GM18907 (cell line): ENCODE measurements at regions not wholly inside any gene's neighbourhood (a gene's known extent, or its start where the extent isn't known, plus 50 kb on each side); places are given as distances from the start of the nearest gene placed in this dataset.
"Not testable (repeated sequence)": the region's sequence is repeated elsewhere in the genome, so short reads cannot be mapped to it uniquely, and the experiment has no call there.

Experiments
- ATAC-seq: cut with Tn5 transposase; IDR thresholded peaks from one replicate; pipeline ENCODE4 v1.9.1; 2021; ENCODE audit warnings: mild to moderate bottlenecking, moderate library complexity; ENCODE audit not compliant: unreplicated experiment

DNA sequence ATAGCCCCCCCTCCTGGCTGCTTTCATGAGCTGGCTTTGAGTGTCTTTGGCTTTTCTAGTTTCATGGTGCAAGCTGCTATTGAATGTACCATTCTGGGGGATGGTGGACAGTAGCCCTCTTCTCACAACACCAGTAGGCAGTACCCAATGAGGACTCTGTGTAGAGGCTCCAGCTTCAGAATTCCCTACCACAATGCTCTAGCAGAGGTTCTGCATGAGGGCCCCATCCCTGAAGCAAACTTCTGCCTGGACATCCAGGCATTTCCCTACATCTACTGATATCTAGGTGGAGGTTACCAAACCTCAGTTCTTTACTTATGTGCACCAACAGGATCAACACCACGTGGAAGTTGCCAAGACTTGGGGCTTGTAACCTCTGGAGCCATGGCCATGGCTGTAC, 1742.9 kb downstream of the SI start:
- no peak for ATAC-seq

DNA sequence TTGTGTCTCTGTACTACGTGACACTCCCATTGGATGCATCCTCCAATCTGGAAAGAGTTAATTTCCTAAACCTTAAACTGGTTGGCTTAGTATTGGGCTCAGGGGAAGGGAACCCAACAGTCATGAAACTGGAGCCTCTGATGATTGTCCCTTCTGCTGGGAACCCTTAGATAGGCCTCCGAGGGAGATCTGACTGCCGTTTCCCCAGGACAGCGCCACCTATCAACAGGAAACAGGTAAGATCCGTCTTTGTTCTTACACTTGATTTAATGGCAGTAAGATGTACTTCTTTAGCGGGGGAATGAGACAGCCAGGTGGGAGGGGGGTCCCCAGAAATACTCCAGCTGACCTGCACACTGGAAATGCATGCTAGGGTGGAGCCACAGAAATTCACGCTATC, 1749.6 kb downstream of the SI start:
- ATAC-seq: no peak

DNA sequence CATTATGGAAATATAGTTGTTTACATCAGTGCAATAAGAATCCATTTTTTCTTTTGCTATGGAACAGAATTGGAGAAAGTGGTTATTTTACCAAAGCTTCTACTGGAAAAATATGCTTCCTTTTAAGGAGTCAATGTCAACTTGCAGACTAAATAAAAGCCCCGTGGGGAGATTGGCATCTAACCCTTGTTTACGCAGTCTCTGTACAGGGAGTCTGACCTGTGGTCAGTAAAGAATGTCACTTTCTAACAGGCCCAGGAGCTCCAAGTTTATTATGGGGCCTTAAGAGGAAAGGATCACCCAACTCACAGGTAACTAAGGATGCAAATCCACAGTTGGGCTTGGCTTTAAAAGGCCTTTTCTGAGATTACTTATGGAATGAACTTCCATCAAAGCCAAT, 1751.2 kb downstream of the SI start:
- ATAC-seq: no peak

DNA sequence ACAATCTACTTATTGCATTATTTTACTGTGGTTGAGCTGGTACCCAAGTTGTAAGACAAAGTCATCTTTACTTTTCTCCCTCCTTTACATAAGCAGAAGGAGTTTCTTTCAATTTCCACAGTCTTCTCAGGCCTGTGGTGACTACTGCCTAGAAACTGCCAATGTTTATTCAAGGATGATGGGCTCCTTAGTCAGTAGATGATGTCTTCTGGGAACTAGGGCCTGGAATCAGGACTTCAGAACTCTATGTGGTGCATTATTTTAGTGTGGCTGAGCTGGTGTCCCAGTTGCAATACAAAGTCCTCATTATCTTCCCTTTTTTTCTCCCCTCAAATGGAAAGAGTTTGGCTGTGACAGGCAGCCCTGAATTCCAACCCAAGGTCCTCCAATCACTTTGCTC, 1762.5 kb downstream of the SI start:
- no peak for ATAC-seq

DNA sequence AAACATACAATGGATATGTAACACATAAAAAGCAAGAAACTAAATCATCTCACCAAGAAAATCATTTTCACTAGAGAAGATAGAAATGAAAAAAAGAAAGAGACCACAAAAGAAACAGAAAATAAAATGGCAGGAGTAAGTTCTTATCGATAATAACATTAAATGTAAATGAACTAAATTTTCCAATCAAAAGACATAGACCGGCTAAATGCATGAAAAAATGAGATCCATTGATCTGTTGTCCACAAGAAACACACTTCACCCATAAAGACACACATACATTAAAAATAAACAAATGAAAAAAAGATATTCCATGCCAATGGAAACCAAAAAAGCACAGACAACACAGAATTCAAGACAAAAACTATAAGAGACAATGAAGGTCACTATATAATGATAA, 1771.9 kb downstream of the SI start:
- no peak for ATAC-seq

DNA sequence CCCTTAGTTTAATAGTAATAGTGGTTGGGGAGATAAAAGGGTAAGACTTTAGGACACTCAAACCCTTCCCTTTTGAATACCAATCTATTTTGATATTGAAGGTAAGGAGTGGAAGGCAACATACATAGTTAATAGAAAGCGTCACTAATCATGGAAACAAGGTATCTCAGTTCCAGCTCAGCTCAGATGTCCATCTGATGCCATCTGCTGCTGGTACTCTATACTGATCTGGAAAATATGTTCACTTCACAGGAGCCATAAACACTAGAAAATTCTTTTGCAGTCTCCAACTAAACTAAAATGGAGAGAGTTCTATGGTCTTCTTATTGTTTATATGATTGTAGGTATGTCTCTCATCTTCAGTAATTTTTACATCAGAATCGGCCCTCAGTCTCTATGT, 1777.1 kb downstream of the OTOL1 start:
- ATAC-seq: no peak

DNA sequence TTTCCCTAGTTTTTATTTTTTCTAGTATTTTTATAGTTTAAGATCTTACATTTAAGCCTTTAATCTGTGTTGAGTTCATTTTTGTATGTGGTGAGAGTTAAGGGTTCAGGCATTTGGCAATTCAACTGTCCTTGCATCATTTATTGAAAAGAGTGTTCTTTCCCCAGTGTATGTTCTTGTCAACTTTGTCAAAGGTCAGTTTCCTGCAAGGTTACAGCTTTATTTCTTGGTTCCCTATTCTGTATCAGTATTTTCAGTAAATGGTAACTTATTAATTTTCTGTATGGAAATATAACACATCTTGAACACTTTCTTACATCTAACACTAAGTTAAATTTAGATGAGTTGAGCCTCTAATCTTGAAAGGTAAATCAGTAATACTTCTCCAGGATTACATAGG, 1770.1 kb downstream of the OTOL1 start:
- ATAC-seq: no peak

DNA sequence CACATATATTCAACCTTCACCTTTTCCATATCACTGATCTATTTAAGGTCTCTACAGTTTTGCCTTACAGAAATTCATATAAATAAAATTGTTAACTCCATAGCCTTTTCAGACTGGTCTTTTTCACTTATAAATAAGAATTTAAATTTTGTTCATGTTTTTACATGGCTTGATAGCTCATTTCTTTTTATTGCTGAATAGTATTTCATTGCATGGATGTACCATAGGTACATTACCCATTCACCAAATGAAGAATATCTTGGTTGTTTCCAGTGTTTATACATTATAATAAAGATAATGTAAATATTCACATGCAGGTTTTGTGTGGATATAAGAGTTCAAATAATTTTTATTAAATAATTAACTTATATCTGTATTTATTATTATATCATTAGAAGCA, 1765.0 kb downstream of the OTOL1 start:
- ATAC-seq: no peak

DNA sequence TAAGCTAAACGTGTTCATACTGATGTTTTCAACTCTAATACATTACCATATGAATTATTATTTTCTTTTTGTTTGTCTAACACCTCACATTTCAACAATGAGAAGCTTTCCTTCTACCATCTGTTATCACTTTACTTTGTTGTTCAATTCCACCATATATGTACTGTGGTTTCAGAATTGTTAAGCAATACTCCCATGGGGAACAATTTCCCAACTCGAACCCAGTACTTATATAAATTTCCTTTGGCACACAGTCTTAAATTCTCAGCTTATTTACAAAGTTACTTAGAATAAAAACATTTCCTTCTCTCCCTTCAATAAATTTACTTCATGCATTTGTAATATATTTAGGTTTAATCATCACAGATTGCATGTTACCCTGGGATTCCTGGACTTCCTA, 1764.4 kb downstream of the OTOL1 start:
- no peak for ATAC-seq

DNA sequence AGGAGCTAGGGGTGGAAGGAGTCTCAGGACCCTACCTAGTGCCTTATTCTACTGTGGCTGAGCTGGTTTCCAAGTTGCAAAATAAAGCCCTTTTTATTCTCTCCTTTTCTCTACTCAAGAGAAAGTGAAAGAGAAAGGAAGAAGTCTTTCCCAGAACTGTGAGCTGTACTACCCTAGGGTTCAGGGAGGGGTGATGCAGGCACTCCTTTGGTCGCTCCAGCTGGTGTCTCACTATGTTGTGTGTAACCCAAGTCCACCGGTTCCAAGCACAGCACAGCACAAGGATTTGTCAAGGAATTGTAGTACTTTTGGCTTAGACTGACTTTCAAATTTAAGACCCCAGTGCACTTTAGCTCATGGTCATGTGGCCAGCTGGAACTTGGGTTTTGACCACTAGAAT, 1721.7 kb downstream of the OTOL1 start:
- no peak for ATAC-seq

DNA sequence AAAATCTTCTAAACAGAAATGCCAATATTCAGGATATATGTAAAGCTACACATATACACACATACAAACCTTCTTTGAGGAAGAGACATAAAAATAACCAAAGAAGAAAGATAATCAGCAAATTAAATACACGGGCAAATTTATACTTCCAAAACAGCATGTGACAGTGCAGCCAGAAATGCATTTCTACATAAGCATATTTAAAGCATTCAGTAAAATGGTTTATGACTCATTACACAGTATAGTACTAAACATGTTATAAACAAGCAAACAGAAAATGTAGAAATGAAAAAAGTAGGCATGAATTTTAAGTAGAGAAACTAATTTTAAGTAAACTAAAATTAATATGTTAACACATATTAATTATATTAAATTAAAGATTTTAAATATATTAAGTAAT, 1717.2 kb downstream of the OTOL1 start:
- no peak for ATAC-seq

DNA sequence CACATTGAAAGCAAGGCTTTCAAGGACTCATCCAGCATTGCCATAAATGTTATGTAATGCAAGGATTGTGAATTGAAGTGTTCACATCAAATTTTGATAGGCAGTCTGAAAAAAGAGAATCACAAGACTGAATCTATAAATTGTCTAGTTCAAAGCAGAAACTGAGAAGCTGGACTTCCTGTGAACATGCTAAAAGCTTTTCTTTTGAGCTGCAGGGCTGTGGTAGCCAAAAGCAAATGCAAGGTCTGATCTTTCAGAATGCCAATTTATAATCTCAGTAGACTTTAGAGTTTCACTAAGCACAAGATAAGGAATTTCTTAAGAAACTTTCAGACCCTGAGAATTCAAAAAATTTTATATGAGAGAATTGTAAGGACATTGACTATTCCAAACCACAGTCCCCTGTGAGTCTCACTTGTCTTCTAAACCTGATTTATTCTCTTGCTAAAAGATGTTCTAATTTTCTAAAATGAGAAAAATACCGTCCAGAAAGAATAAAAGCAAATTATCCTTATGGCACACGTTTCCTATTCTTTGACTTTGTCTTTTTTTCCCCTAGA, 1700.3 kb downstream of the OTOL1 start:
- ATAC-seq: no peak

DNA sequence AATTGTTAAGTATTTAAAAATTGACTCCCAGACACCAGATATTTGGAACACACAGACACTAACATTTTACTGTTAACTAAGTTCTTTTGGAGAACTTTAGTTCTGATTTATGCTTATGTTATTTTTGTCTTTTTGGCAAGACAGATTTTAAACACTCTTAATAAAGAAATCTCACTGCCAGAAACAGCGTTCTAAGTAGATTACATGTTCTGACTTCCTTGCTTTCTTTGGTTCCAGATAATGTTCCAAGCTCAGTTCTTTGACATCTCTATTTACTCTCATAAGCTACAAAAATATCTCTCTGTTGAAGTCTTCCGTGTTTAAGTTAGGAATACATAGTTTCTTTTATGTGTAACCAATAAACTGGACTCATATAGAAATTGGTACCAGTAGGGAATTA, 1699.6 kb downstream of the OTOL1 start:
- no peak for ATAC-seq

DNA sequence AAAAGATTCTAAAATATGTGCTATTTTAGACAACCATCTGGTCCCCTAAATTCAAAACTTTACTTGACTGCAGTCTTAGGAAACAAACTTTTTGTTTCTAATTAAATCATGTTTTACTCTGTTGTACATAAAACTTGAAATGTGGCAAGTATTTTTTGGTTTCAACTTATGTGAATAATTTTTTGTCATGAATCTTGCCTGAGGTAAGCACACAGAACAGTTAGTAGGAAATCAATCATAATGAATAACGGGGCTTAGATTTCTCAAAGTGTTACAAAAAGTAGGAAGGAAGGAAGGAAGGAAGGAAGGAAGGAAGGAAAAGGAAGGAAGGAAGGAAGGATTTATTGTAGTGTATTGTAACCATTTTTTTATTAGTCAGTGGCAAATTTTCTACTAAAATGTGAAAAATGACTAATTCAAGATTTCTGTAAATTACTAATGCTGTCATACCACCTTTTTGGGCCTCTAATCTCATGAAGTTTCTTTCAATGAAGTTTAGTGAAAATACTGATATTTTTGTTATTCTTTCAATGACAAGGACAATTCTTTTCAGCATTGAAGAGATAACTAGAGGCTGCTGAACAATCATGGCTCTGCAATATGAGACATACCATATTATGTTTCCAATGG, 1689.2 kb downstream of the OTOL1 start:
- ATAC-seq: no peak

DNA sequence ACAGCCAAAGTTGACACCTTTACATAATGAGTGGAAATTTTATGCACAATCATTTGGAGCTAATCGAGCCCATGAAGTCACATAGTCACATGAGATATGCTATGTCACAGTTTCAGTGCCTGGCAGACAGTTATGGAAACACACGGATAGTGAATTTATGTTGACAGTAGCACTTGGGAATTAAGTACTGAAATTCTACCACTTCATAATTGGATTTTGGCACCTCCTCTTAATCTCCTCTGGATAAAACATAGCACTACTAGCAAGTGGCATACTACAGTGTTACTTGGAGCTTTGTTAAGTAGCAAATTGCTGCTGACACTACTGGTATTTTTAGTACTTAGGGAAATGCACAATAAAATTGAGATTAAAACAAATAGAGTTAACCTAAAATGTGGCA, 1679.4 kb downstream of the OTOL1 start:
- no peak for ATAC-seq

DNA sequence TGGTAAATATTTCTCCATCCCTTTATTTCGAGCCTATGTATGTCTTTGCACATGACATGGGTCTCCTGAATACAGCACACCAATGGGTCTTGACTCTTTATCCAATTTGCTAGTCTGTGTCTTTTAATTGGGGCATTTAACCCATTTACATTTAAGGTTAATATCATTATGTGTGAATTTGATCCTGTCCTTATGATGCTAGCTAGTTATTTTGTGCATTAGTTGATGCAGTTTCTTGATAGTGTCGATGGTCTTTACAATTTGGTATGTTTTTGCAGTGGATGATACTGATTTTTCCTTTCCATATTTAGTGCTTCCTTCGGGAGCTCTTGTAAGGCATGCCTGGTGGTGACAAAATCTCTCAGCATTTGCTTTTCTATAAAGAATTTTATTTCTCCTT, 1675.9 kb downstream of the OTOL1 start:
- ATAC-seq: not testable (repeated sequence)

DNA sequence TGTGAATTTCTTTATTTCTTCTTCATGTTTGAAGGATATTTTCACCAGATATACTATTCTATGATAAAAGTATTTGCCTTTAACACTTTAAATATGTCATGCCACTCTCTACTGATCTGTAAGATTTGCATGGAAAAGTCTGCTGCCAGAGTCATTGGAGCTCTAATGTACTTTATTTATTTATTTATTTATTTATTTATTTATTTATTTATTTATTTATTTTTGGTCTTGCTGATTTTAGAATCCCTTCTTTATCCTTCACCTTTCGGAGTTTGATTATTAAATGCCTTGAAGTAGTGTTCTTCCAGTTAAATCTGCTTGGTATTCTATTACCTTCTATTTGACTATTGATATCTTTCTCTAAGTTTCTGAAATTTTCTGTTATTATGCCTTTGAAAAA, 1669.6 kb downstream of the OTOL1 start:
- no peak for ATAC-seq

DNA sequence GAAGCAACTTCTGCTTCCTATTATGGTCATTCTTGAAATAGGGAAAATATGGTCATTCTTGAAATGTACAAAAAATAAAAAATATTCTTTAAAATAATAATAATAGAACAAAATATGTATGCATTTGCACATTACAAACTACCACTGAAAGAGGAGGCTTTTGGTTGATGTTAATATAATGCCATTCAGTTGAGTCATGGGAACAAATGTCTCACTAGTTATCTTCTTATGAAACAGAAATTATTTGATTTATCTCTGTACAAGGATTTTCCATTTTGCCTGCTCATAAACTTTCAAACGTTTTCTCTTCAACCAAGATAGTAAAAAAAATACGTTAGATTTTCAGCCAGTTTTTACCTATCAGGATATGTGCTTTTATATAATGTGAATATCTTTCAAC, 1662.7 kb downstream of the OTOL1 start:
- ATAC-seq: no peak

DNA sequence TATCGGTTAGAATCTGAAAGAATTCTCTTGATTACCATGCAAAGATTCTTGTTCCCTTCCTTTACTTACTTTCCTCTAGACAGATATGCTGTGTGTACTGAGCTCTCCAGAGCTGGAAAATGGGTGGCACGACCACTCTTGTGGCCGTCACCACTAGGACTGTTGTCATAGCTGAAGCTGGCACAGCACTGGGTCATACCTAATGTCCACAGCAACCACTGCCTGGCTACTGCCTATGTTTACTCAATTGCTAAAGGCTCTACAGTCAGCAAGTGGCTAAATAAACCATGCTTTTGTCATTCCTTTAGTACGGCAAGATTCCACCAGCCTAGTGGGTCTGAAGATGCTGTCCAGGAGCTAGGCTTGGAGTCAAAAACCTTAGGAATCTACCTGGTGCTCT, 1643.0 kb downstream of the OTOL1 start:
- no peak for ATAC-seq

DNA sequence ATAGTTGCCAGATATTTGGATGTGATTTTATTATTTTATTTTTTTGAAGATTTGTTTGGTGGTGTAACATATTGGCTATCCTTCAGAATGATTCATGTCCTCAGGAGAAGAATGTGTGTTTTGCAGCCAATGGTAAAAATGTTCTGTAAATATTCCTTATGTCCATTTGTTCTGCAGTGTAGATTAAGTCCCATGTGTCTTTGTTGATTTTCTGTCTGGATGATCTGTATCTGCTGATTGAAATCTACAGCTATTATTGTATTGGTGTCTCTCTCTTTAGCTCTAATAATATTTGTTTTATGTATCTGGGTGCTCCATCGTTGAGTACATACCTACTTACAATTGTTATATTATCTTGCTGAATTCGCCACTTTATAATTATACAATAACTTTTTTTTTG, 1641.7 kb downstream of the OTOL1 start:
- no peak for ATAC-seq

DNA sequence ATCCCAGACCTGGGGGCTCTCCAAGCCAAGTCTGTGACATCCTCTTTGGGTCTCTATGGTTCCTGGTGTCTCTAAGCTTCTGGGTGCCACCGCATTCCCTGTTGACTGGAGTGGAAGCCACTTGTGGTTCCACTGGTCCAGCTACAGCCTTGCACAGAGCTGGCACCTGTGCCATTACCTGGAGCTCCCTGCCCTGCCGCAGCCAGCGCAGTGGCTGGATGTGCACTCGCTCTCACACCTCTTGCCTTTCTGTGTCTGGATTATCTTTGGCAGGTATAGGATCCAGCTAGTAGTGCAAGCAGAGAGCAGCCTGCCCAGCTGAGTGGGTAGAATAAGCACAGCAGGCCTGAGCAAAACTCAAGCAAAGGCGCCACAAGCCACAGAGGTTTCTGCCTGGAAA, 1635.5 kb downstream of the OTOL1 start:
- no peak for ATAC-seq

DNA sequence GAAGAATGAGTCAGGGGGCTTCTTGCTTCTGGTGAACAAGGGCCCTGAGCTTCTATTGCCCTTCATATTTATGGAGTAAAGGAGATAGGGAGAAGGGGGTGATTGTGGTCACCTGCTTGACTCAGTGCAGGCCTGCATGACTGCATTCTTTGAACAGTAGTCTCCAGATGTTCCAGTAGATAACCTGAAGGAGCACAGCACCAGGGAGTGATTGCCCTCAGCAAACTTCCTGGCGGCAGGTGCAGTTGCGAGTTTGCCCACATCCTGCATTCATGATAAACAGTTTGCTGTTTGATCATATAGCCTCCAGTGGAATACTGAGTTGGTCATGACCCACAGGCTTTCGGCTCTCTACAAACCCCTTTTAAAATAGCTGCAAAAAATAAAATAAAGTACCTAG, 1632.7 kb downstream of the OTOL1 start:
- ATAC-seq: no peak

DNA sequence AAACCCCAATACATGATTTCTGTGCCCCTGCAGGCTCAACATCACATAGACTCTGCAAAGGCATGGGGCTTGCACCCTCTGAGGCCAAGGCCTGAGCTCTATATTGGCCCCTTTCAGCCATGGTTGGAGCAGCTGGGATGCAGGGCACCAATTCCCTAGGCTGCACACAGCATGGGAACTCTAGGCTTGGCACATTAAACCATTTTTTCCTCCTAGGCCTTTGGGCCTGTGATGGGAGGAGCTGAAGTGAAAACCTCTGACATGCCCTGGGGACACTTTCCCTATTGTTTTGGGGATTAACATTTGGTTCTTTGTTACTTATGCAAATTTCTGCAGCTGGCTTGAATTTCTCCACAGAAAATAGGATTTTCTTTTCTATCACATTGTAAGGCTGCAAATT, 1629.5 kb downstream of the OTOL1 start:
- ATAC-seq: no peak
